H9 (cell line): ENCODE measurements at regions not wholly inside any gene's neighbourhood (a gene's known extent, or its start where the extent isn't known, plus 50 kb on each side); places are given as distances from the start of the nearest gene placed in this dataset.

Experiments used
- DNase-seq: peaks from one replicate; pipeline ENCODE4 v3.0.0-alpha.2; 2017
- H2AFZ ChIP-seq: one replicate; pipeline ENCODE4 v1.6.1; 2013; ENCODE audit warnings: mild to moderate bottlenecking, low read length, control low read depth, moderate library complexity
- H2AK5ac ChIP-seq: 2 replicates; pipeline ENCODE4 v1.6.1; 2013; ENCODE audit warnings: low read length, control low read depth, mixed read lengths; ENCODE audit not compliant: insufficient read length
- H2BK120ac ChIP-seq: one replicate; pipeline ENCODE4 v1.6.1; 2013; ENCODE audit warnings: low read depth, mild to moderate bottlenecking, low read length, control low read depth, inconsistent platforms; ENCODE audit not compliant: poor library complexity, severe bottlenecking
- H2BK12ac ChIP-seq: 2 replicates; pipeline ENCODE4 v1.6.1; 2013; ENCODE audit warnings: low read length, control low read depth, mixed read lengths, low read depth; ENCODE audit not compliant: insufficient read length
- H2BK15ac ChIP-seq: 2 replicates; pipeline ENCODE4 v1.6.1; 2013; ENCODE audit warnings: low read depth, low read length, control low read depth
- H2BK20ac ChIP-seq: one replicate; pipeline ENCODE4 v1.6.1; 2013; ENCODE audit warnings: low read depth, mild to moderate bottlenecking, low read length, control low read depth, inconsistent platforms; ENCODE audit not compliant: poor library complexity, severe bottlenecking
- H2BK5ac ChIP-seq: 2 replicates; pipeline ENCODE4 v1.6.1; 2013; ENCODE audit warnings: low read length, control low read depth, mixed read lengths; ENCODE audit not compliant: insufficient read length
- H3K14ac ChIP-seq: 2 replicates; pipeline ENCODE4 v1.6.1; 2013; ENCODE audit warnings: low read length, control low read depth; ENCODE audit not compliant: insufficient read depth
- H3K18ac ChIP-seq: 2 replicates; pipeline ENCODE4 v1.6.1; 2013; ENCODE audit warnings: low read depth, mild to moderate bottlenecking, mixed read lengths, low read length, control low read depth; ENCODE audit not compliant: insufficient read length
- H3K23ac ChIP-seq: 2 replicates; pipeline ENCODE4 v1.6.1; 2013; ENCODE audit warnings: low read length, control low read depth, mixed read lengths, low read depth; ENCODE audit not compliant: insufficient read length
- H3K23me2 ChIP-seq: 2 replicates; pipeline ENCODE4 v1.6.1; 2013; ENCODE audit warnings: low read depth, mild to moderate bottlenecking, mixed read lengths, low read length, control low read depth; ENCODE audit not compliant: insufficient read length, poor library complexity, severe bottlenecking
- H3K27ac ChIP-seq: 2 replicates; pipeline ENCODE4 v1.5.1; 2013; ENCODE audit warnings: low read length, control low read depth, mixed read lengths, low read depth; ENCODE audit not compliant: insufficient read length
- H3K27me3 ChIP-seq: 2 replicates; pipeline ENCODE4 v1.6.1; 2013; ENCODE audit warnings: low read length, control low read depth, inconsistent platforms; ENCODE audit not compliant: insufficient read depth
- H3K4ac ChIP-seq: 2 replicates; pipeline ENCODE4 v1.6.1; 2013; ENCODE audit warnings: low read depth, mild to moderate bottlenecking, control low read depth, inconsistent platforms, low read length, moderate library complexity
- H3K4me1 ChIP-seq: 2 replicates; pipeline ENCODE4 v1.6.1; 2013; ENCODE audit warnings: low read length, control low read depth, inconsistent platforms; ENCODE audit not compliant: insufficient read depth
- H3K4me2 ChIP-seq: 2 replicates; pipeline ENCODE4 v1.6.1; 2013; ENCODE audit warnings: low read length, control low read depth, mixed read lengths; ENCODE audit not compliant: insufficient read length, insufficient read depth
- H3K56ac ChIP-seq: 2 replicates; pipeline ENCODE4 v1.6.1; 2013; ENCODE audit warnings: low read depth, mild to moderate bottlenecking, mixed read lengths, low read length, control low read depth; ENCODE audit not compliant: insufficient read length
- H3K79me1 ChIP-seq: 2 replicates; pipeline ENCODE4 v1.6.1; 2013; ENCODE audit warnings: low read depth, mild to moderate bottlenecking, moderate library complexity, low read length, control low read depth, inconsistent platforms; ENCODE audit not compliant: insufficient read depth, poor library complexity, severe bottlenecking
- H3K79me2 ChIP-seq: 2 replicates; pipeline ENCODE4 v1.6.1; 2013; ENCODE audit warnings: low read length, control low read depth, inconsistent platforms; ENCODE audit not compliant: insufficient read depth
- H3K9ac ChIP-seq: 2 replicates; pipeline ENCODE4 v1.6.1; 2013; ENCODE audit warnings: low read length, control low read depth, mixed read lengths; ENCODE audit not compliant: insufficient read length; ENCODE audit errors: extremely low read depth
- H3K9me3 ChIP-seq: one replicate; pipeline ENCODE4 v1.6.1; 2013; ENCODE audit warnings: low read depth, low read length, inconsistent platforms; ENCODE audit not compliant: control insufficient read depth
- H3T11ph ChIP-seq: one replicate; pipeline ENCODE4 v1.6.1; 2013; ENCODE audit warnings: mild to moderate bottlenecking, low read length, control low read depth, inconsistent platforms
- H4K20me1 ChIP-seq: one replicate; pipeline ENCODE4 v1.6.1; 2013; ENCODE audit not compliant: control insufficient read depth, insufficient read length, insufficient read depth
- H4K5ac ChIP-seq: 2 replicates; pipeline ENCODE4 v1.6.1; 2013; ENCODE audit warnings: low read depth, mild to moderate bottlenecking, mixed read lengths, low read length, control low read depth; ENCODE audit not compliant: insufficient read length
- H4K8ac ChIP-seq: replicated peaks from 2 replicates; pipeline ENCODE4 v1.6.1; 2013; ENCODE audit warnings: low read length, control low read depth, mixed read lengths, low read depth; ENCODE audit not compliant: insufficient read length
- H4K91ac ChIP-seq: 2 replicates; pipeline ENCODE4 v1.6.1; 2013; ENCODE audit warnings: low read depth, mild to moderate bottlenecking, moderate library complexity, mixed read lengths, low read length, control low read depth; ENCODE audit not compliant: insufficient read length
- H3K27ac Mint-ChIP-seq, 3 experiments: 2 replicates in 2 of 3; 3 replicates in 1 of 3; pipeline ENCODE4 v1.8.0; 2020 to 2021; ENCODE audit warnings: mixed read lengths in 3 of 3, mild to moderate bottlenecking in 1 of 3, moderate library complexity in 1 of 3
- H3K27me3 Mint-ChIP-seq: 2 replicates; pipeline ENCODE4 v1.8.0; 2021; ENCODE audit warnings: low read depth, mild to moderate bottlenecking, moderate library complexity, mixed read lengths
- H3K36me3 Mint-ChIP-seq, 3 experiments: 2 replicates in 2 of 3; 3 replicates in 1 of 3; pipeline ENCODE4 v1.8.0; 2020 to 2021; ENCODE audit warnings: low read depth in 3 of 3, mixed read lengths in 3 of 3; ENCODE audit not compliant: insufficient read depth in 1 of 3
- H3K4me1 Mint-ChIP-seq, 2 experiments: 2 replicates each; pipeline ENCODE4 v1.8.0; 2020; ENCODE audit warnings: mixed read lengths in 2 of 2
- H3K4me3 Mint-ChIP-seq, 2 experiments: 2 replicates in 1 of 2; 3 replicates in 1 of 2; pipeline ENCODE4 v1.8.0; 2020 to 2021; ENCODE audit warnings: mild to moderate bottlenecking in 2 of 2, mixed read lengths in 2 of 2, moderate library complexity in 1 of 2
- H3K9me3 Mint-ChIP-seq, 2 experiments: 2 replicates in 1 of 2; 3 replicates in 1 of 2; pipeline ENCODE4 v1.8.0; 2020; ENCODE audit warnings: mild to moderate bottlenecking in 2 of 2, mixed read lengths in 2 of 2, moderate library complexity in 1 of 2
- CTCF ChIP-seq: fragments of 200-600 bp; sonication (generic); conservative IDR thresholded peaks from 3 replicates; pipeline ENCODE4 v1.8.0; 2021; ENCODE audit warnings: antibody characterized with exemption, mild to moderate bottlenecking
- WGBS: extraction: QIAGEN DNeasy Blood & Tissue Kit; methylation state at CpG from one replicate; pipeline ENCODE4 v1.1.7; 2013; ENCODE audit warnings: missing lambda C conversion rate, low lambda C conversion rate, mixed read lengths; ENCODE audit not compliant: insufficient read length; ENCODE audit errors: extremely low coverage; 5-methylcytosine and 5-hydroxymethylcytosine counted together

GRCh38 chr10:92763634-92764155 lies 73.9 kb downstream of the HHEX start:
- Histone ChIP-seq H4K8ac (no peak overlapping the region), H3K56ac (no peak overlapping the region), H4K91ac (no peak overlapping the region), H2BK20ac (no peak overlapping the region), H3K4me1 (no peaks in the 10 kb centered on the region), H3K27me3 (no peaks in the 10 kb centered on the region), H3K9me3 (no peaks in the 10 kb centered on the region), H3K18ac (no peak overlapping the region), H3K14ac (no peak overlapping the region), H3K23me2 (no peaks in the 10 kb centered on the region), H2BK120ac (no peak overlapping the region), H3K9ac (no peak overlapping the region), H3K79me1 (no peaks in the 10 kb centered on the region), H2BK15ac (no peak overlapping the region), H3K23ac (no peak overlapping the region), H2BK5ac (no peak overlapping the region), H3K4me2 (no peak overlapping the region), H3K4ac (no peak overlapping the region), H3K79me2 (no peaks in the 10 kb centered on the region), H3K27ac (no peak overlapping the region), H3T11ph (no peak overlapping the region), H4K5ac (no peak overlapping the region), H2BK12ac (no peak overlapping the region), H2AFZ (no peak overlapping the region), H2AK5ac (no peak overlapping the region), H4K20me1 (no peaks in the 10 kb centered on the region)
- TF ChIP-seq CTCF: no peak
- Mint-ChIP-seq H3K36me3 (no peaks in the 10 kb centered on the region; a peak in 1 of 7 replicates), H3K27ac (no peak overlapping the region), H3K27me3 (peaks cover 4% of the 10 kb centered on the region; the same call in 1 of the 2 replicates), H3K9me3 (peaks cover 0 to 4% of the 10 kb centered on the region in 2 experiments; a peak in 1 of 5 replicates), H3K4me1 (peaks cover 5 to 7% of the 10 kb centered on the region in 2 experiments), H3K4me3 (no peak overlapping the region)
- DNase-seq: no peak
- no CpG with 5 or more reads among the region's 4 CpGs for WGBS
